GM12873 (cell line): ENCODE measurements at regions not wholly inside any gene's neighbourhood (a gene's known extent, or its start where the extent isn't known, plus 50 kb on each side); places are given as distances from the start of the nearest gene placed in this dataset.

Experiments used
- TF ChIP-seq, protein P1 (sequence below): IDR thresholded peaks from 2 replicates; pipeline ENCODE4 v1.5.1; 2012; ENCODE audit warnings: low read depth, mild to moderate bottlenecking, moderate library complexity, low read length, control low read depth; ENCODE audit not compliant: insufficient read depth; ENCODE audit errors: missing control alignments

DNA sequence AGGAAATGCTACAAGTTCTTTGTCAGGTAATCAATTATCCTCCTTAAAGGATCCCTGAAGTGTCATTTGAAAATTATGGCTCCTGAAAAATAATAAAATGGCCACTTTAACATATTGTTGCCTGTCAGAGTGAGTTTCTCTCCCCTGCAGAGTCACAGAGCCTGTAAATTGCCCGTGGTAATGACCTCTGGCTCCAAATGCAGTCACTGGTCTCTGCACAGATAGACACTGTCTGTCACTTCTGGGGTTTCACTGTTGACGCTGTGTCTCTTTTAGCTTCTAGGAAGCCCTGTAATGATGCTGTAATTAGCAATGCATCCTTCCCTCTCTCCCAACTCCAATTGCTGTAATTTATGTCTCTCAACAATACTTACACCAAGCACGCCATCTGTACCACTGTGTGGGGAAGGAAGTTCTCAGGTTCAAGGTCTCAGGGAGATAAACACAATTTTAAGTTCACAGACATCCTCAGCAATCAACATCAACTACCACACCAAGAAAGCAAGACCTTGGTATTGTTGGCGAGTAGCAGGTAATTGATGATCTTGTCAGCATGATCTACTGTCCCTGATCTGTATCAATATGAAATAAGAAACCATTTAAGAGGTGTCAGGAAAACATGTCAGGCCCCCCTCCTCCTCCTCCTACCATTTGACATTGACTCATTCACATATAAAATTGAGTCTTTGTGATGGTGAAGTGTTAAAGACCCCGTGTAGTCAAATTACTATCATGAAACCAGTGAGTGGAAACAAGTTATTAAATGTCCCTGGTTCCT lies 91.2 kb upstream of the SULF2 start:
- TF ChIP-seq, protein P1, sequence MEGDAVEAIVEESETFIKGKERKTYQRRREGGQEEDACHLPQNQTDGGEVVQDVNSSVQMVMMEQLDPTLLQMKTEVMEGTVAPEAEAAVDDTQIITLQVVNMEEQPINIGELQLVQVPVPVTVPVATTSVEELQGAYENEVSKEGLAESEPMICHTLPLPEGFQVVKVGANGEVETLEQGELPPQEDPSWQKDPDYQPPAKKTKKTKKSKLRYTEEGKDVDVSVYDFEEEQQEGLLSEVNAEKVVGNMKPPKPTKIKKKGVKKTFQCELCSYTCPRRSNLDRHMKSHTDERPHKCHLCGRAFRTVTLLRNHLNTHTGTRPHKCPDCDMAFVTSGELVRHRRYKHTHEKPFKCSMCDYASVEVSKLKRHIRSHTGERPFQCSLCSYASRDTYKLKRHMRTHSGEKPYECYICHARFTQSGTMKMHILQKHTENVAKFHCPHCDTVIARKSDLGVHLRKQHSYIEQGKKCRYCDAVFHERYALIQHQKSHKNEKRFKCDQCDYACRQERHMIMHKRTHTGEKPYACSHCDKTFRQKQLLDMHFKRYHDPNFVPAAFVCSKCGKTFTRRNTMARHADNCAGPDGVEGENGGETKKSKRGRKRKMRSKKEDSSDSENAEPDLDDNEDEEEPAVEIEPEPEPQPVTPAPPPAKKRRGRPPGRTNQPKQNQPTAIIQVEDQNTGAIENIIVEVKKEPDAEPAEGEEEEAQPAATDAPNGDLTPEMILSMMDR = no peak

DNA sequence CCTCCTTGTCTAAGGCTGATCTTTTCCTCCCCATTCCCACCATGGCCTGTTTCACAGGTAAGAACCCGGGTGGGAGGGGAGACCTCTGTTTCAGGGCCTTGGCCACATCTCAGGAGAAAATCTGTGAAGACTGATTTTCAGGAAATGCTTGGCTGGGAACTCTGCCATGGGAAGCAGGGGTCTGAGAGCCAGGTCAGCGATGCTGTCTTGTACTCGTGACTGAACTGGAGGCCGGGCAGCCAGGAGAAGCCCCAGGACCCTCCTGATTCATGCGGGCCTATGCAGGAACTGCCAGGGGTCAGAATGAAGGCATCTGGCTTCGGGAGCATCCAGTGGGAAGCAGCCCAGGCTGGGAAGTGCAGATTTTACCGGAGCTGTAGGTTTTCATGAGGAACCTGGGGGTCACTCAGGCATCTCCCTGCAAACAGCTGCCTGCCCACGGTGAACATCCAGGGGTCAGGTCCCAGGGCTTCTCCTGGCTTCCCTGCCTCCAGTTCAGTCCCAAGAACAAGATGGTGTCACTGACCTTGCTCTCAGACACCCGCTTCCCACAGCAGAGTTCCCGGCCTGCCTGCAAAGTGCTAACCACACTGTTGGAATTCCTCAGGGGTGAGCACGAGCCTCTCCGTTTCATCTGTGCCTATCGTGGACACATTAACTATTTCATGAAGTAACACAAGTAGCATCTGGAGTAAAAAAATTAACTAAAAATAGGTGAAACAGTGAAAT lies 90.2 kb upstream of the SULF2 start:
- TF ChIP-seq, protein P1 = no peak

DNA sequence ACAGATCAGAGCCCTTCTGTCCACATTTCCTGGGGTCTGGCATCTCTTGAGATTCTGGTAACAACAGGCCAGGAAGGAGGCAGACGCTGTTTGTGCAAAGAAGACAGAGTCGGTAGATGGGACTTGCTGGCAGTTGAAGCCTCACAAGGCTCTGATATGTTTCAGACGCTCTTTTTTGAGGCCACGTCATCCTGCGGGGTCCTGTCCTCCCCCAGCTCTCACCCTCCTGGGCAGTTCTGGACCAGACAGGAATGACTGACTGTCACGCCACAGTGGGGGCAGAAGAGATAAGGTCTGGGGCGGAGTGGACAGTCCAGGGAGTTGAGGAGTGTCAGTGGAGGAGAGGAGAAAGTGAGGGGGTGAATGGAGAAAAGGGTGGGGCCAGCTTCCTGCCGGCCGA lies 87.1 kb upstream of the SULF2 start:
- TF ChIP-seq, protein P1 = no peak

DNA sequence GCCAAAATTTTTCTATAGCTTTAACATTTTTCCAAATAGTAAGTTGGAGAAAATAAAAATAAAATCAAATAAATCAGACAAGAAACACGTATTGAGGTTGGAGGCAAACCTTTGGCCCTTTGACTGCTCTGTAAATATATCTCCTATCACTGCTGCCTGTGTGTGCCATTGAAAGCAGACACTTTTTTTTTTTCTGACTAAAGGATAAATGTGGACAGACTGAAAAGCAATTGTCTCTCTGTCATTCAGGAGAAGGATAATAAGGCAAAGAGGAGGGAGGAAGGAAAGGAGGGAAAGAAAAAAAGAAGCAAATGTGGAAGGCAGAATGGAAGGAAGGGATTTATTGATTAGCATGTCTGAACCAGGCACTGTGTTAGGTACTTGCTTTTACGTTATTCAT lies 85.2 kb upstream of the SULF2 start:
- TF ChIP-seq, protein P1 = no peak

DNA sequence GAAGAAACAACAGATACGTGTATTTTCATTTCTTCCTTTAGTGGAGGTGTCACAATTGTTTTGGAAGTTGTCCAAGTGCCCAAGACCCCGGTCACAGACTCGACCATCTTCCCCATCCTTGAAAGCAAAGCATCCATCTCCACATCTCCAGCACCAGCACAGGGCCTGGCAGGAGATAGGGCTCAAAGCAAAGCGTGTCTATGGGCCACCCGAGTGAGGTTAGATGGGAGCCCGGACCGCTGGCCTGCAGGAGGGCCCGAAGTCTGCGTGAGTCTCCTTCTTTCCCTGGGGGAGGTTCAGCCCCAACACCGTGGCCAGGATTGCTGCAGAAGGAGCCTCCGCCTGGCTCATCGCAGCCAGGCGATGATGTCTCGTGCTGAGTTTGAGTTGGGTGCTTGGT lies 83.5 kb upstream of the SULF2 start:
- TF ChIP-seq, protein P1 = no peak

DNA sequence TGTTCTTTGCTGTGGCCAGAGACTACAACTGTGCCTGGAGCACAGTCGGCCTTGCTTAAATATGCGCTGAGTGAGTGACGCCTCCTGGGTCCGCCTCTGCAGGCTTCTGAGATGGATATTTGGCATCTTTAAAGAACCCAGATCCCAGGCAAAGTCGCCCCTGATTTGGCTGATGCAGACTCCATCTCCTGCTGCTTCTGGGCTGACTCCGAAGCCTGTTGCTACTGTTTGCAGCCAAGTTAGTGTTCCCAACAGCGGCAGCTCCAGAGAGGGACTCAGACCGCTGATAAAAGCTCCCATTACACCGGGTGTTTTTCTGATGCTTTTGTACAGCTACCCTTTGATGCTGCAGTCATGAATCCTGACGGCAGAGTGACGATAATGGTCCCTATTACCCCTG lies 83.0 kb upstream of the SULF2 start:
- TF ChIP-seq, protein P1 = no peak

DNA sequence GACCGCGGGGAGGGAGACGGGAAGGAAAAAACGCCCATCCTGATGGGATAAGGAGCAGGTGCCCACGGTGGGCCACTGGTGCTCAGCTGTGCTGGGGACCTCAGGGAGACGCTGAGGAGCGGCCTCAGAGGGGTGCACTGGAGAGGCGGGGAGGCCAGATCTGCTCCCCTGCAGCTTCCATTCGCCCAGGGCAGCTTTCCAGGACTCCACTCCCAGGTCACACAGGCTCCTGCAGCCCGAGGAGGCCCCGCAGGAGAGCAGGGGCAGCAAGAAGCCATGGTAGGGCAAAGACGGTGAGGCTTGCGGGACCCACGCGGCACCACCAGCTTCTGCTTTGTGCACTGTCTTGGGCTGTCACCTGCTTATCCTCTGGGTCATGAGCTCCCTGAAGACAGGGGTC lies 82.5 kb upstream of the SULF2 start:
- TF ChIP-seq, protein P1 = no peak
